ENCODE measurements at regions not wholly inside any gene's neighbourhood (a gene's known extent, or its start where the extent isn't known, plus 50 kb on each side); places are given as distances from the start of the nearest gene placed in this dataset.
"Not testable (repeated sequence)": the region's sequence is repeated elsewhere in the genome, so short reads cannot be mapped to it uniquely, and the experiment has no call there.

GRCh38 chr10:59433720-59434428 lies 71.5 kb upstream of the FAM13C start:
- no peak for TF ChIP-seq CTCF (conservative IDR thresholded peaks at IDR 0.05; ENCODE audit: low read depth)
- no peak for DNase-seq (ENCODE audit: low spot score)
- H3K27ac ChIP-seq, result no peak overlapping the region
- POLR2A ChIA-PET (ENCODE audit: low non-redundant PET), result no interaction called here
- CTCF ChIA-PET, result interaction anchor here (0.6 kb wide), 1 partner anchor 187 kb away, joined by 3 read pairs; no protein-coding TSS in a partner anchor

- no peak for TF ChIP-seq CTCF (conservative IDR thresholded peaks at IDR 0.05; ENCODE audit: low read depth)
- CTCF ChIA-PET, result interaction anchor here (0.6 kb wide), 1 partner anchor 776 kb away, joined by 3 read pairs; no protein-coding TSS in a partner anchor
- DNase-seq (ENCODE audit: low spot score), result peak; percentile 15
- POLR2A ChIA-PET (ENCODE audit: low non-redundant PET), result no interaction called here
- H3K27ac ChIP-seq, result no peak overlapping the region
These were observed 70.0 kb upstream of the FAM13C start for GRCh38 chr10:59432207-59432900.

GRCh38 chr10:59413795-59414194 lies 51.4 kb upstream of the FAM13C start:
- POLR2A ChIA-PET (ENCODE audit: low non-redundant PET); H3K27ac ChIP-seq; DNase-seq (ENCODE audit: low spot score): not testable (repeated sequence)
- CTCF ChIA-PET, result interaction anchor here (0.7 kb wide), 1 partner anchor 1882 kb away, joined by 3 read pairs; no protein-coding TSS in a partner anchor
